ENCODE measurements at regions not wholly inside any gene's neighbourhood (a gene's known extent, or its start where the extent isn't known, plus 50 kb on each side); places are given as distances from the start of the nearest gene placed in this dataset.

GRCh38 chr9:18149471-18150011, 324.4 kb upstream of the ADAMTSL1 start:
- WGBS, 2 donors: 34 to 38% methylated on average over 1 of the region's 1 CpG
- intact Hi-C loops (cut with DNase I): loop anchor here in 3 of 10 donors (10.0 kb wide), 2 partner anchors 335 to 345 kb away; no protein-coding TSS in a partner anchor
- no peak for DNase-seq
- no peak for ATAC-seq
- H3K36me3 ChIP-seq: no peaks in the 10 kb centered on the region
- no peaks in the 10 kb centered on the region for H3K27me3 ChIP-seq
- TF ChIP-seq, protein P1, sequence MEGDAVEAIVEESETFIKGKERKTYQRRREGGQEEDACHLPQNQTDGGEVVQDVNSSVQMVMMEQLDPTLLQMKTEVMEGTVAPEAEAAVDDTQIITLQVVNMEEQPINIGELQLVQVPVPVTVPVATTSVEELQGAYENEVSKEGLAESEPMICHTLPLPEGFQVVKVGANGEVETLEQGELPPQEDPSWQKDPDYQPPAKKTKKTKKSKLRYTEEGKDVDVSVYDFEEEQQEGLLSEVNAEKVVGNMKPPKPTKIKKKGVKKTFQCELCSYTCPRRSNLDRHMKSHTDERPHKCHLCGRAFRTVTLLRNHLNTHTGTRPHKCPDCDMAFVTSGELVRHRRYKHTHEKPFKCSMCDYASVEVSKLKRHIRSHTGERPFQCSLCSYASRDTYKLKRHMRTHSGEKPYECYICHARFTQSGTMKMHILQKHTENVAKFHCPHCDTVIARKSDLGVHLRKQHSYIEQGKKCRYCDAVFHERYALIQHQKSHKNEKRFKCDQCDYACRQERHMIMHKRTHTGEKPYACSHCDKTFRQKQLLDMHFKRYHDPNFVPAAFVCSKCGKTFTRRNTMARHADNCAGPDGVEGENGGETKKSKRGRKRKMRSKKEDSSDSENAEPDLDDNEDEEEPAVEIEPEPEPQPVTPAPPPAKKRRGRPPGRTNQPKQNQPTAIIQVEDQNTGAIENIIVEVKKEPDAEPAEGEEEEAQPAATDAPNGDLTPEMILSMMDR (IDR thresholded peaks at IDR 0.05): peak in 1 of 9 donors; percentile 11
- H3K4me1 ChIP-seq: no peaks in the 10 kb centered on the region
- H3K9me3 ChIP-seq: no peaks in the 10 kb centered on the region
- H3K27ac ChIP-seq: no peak overlapping the region
- no peak overlapping the region for H3K4me3 ChIP-seq

DNA sequence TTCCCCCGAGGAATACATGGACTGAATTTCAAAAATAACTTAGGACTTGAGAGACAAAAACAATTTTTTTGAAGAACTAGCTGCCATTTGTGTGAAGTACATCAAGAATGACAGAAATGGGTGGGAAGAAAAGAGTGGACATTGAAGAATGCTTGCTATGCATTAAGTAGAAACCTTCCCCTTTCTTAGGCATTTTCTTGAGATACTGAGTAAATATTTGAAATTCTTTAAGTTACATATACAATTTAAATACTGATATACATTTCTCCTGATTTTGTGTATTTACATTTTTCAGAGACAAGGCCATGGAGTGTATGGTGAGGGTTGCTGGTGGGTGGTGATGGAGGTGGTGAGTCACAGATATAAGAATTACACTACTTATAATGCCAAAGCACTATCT, 319.3 kb upstream of the ADAMTSL1 start:
- intact Hi-C loops (cut with DNase I): no loop called here
- DNase-seq (no peak), ATAC-seq (no peak)
- no peaks in the 10 kb centered on the region for H3K9me3 ChIP-seq
- TF ChIP-seq, protein P1 (IDR thresholded peaks at IDR 0.05): no peak
- H3K4me3 ChIP-seq: no peak overlapping the region
- H3K27ac ChIP-seq: no peak overlapping the region
- no peaks in the 10 kb centered on the region for H3K27me3 ChIP-seq
- WGBS, 2 donors: 62 to 72% methylated on average over 1 of the region's 1 CpG
- H3K36me3 ChIP-seq: no peaks in the 10 kb centered on the region
- H3K4me1 ChIP-seq: no peaks in the 10 kb centered on the region

DNA sequence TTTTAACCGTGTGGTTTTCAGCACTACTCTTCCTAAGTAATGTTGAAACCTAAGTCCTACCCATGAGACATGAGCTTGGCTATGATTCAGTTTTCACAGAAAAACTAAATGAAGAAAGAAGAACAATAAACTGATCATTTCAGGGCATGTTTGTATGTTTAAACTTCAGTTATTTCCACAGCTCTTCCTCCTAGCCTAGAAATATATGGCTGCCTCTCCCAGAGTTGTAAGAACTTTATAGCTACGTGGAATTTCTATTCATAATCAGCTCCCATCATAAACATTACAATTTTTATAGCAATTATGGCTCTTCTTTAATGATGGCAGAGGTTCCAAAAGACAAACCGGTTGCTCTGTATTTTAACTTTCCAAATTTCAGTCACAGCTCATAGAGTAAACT, 314.7 kb upstream of the ADAMTSL1 start:
- TF ChIP-seq, protein P1 (IDR thresholded peaks at IDR 0.05): no peak
- WGBS, 2 donors: 64 to 66% methylated on average over 3 of the region's 3 CpGs
- Histone ChIP-seq H3K4me3 (no peak overlapping the region), H3K9me3 (no peaks in the 10 kb centered on the region), H3K4me1 (no peaks in the 10 kb centered on the region), H3K27me3 (no peaks in the 10 kb centered on the region), H3K27ac (no peak overlapping the region), H3K36me3 (no peaks in the 10 kb centered on the region)
- no peak for DNase-seq
- ATAC-seq: no peak
- intact Hi-C loops (cut with DNase I): no loop called here

DNA sequence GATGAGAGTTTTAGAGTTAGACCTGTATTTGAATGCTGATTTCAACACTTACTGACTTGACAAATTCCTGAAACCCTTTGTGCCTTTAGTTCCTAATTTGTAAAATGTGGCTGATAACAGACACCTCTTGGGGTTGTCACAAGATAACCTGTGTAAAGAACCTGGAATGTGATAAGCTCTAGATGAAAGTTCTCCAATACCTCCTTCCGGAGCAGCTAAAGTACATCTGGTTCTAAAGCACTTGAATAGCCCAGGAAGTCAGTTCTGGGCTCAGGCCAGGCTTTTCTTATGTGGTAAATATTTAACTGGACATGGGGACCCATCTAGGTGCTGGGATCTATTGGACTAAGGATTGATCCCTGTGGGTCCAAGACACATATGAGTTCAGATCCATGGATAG, 310.8 kb upstream of the ADAMTSL1 start:
- peak in 1 of 8 donors; percentile 22 for ATAC-seq
- TF ChIP-seq, protein P1 (IDR thresholded peaks at IDR 0.05): no peak

More for the DNA sequence above, 310.8 kb upstream of the ADAMTSL1 start:
- no peaks in the 10 kb centered on the region for H3K4me1 ChIP-seq
- no peaks in the 10 kb centered on the region for H3K27me3 ChIP-seq
- WGBS, 2 donors: 41 to 63% methylated on average over 1 of the region's 1 CpG
- H3K36me3 ChIP-seq: no peaks in the 10 kb centered on the region
- H3K27ac ChIP-seq: no peak overlapping the region
- DNase-seq: no peak
- no peak overlapping the region for H3K4me3 ChIP-seq
- no peaks in the 10 kb centered on the region for H3K9me3 ChIP-seq
- intact Hi-C loops (cut with DNase I): no loop called here
